ENCODE measurements at regions not wholly inside any gene's neighbourhood (a gene's known extent, or its start where the extent isn't known, plus 50 kb on each side); places are given as distances from the start of the nearest gene placed in this dataset.

DNA sequence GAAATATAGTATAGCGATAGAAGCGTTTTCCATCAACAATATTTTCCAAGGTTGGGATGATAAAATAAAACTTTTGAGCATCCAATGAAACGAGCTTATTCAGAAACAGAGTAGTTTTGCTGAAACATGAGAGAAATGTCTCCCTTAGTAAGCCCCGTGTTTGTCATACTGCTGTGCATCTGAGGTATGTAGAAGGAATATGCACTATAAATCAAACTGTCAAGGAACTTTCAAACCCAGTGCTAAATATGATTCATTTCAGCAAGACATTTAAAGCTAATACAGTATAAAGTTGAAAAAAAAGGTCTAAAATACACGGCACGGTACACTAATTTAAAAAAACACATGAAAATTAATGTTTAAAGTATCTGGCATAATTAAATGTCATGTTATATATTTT, 546.2 kb downstream of the SLITRK5 start:
- Histone ChIP-seq H2AFZ (ENCODE audit: low read depth, low read length, poor library complexity, severe bottlenecking) (no peak overlapping the region), H3K4me3 (replicated peaks in 1 of 2; ENCODE audit: low read depth in 1 of 2, low read length in 2 of 2) (no peak overlapping the region), H4K20me1 (ENCODE audit: insufficient read depth) (no peaks in the 10 kb centered on the region), H3K27me3 (ENCODE audit: insufficient read depth, low read length) (no peaks in the 10 kb centered on the region), H3K9me2 (ENCODE audit: insufficient read depth) (no peaks in the 10 kb centered on the region), H3K4me2 (ENCODE audit: low read length) (no peak overlapping the region), H3K4me1 (ENCODE audit: control insufficient read depth in 1 of 2, insufficient read depth in 2 of 2, low read length in 2 of 2) (no peaks in the 10 kb centered on the region), H3K27ac (ENCODE audit: low read depth, low read length) (no peak overlapping the region), H3K9me3 (ENCODE audit: control insufficient read depth in 1 of 2, insufficient read depth in 1 of 2, low read depth in 1 of 2, low read length in 2 of 2) (peaks cover under 1 to 2% of the 10 kb centered on the region in 2 experiments; a peak in 1 of 4 replicates), H3K79me2 (ENCODE audit: insufficient read depth, low read length) (no peaks in the 10 kb centered on the region), H3K9ac (ENCODE audit: low read length) (no peak overlapping the region), H3K36me3 (ENCODE audit: control insufficient read depth in 1 of 2, insufficient read depth in 2 of 2, low read length in 2 of 2) (no peaks in the 10 kb centered on the region)
- ATAC-seq (no peak), DNase-seq (ENCODE audit: low read depth, low spot score) (no peak)
- ChIA-PET POLR2A (no interaction called here), RAD21 (ENCODE audit: low non-redundant PET in 1 of 2, low total read pairs in 2 of 2, uncharacterized antibody in 2 of 2, unreplicated experiment in 2 of 2) (no interaction called here), CTCF (no interaction called here)
- intact Hi-C loops (cut with micrococcal nuclease): no loop called here
- no TSS peak for BruUV-seq (replicated peaks)
- TF ChIP-seq ZFX (IDR thresholded peaks at IDR 0.05) (no peak), FOSL1 (IDR thresholded peaks at IDR 0.05; ENCODE audit: low read depth) (no peak), JUND (IDR thresholded peaks at IDR 0.05) (no peak), YY1 (IDR thresholded peaks at IDR 0.05; ENCODE audit: extremely low read depth, insufficient replicate concordance, low read depth, low read length) (no peak), CBX3 (IDR thresholded peaks at IDR 0.05; ENCODE audit: low read depth) (no peak), ELF1 (IDR thresholded peaks at IDR 0.05; ENCODE audit: borderline replicate concordance, low read depth) (no peak), RAD21 (IDR thresholded peaks at IDR 0.05; ENCODE audit: low read depth) (no peak), SRF (IDR thresholded peaks at IDR 0.05; ENCODE audit: low read depth) (no peak), EZH2phosphoT487 (IDR thresholded peaks at IDR 0.05; ENCODE audit: borderline replicate concordance) (no peak), SP1 (IDR thresholded peaks at IDR 0.05; ENCODE audit: low read depth) (no peak), EZH2 (IDR thresholded peaks at IDR 0.05) (no peak), EGR1 (IDR thresholded peaks at IDR 0.05; ENCODE audit: low read depth) (no peak), SIN3A (IDR thresholded peaks at IDR 0.05; ENCODE audit: low read depth) (no peak), ZNF274 (IDR thresholded peaks at IDR 0.05; ENCODE audit: low read depth, low read length) (no peak)
- TF ChIP-seq, protein P1, sequence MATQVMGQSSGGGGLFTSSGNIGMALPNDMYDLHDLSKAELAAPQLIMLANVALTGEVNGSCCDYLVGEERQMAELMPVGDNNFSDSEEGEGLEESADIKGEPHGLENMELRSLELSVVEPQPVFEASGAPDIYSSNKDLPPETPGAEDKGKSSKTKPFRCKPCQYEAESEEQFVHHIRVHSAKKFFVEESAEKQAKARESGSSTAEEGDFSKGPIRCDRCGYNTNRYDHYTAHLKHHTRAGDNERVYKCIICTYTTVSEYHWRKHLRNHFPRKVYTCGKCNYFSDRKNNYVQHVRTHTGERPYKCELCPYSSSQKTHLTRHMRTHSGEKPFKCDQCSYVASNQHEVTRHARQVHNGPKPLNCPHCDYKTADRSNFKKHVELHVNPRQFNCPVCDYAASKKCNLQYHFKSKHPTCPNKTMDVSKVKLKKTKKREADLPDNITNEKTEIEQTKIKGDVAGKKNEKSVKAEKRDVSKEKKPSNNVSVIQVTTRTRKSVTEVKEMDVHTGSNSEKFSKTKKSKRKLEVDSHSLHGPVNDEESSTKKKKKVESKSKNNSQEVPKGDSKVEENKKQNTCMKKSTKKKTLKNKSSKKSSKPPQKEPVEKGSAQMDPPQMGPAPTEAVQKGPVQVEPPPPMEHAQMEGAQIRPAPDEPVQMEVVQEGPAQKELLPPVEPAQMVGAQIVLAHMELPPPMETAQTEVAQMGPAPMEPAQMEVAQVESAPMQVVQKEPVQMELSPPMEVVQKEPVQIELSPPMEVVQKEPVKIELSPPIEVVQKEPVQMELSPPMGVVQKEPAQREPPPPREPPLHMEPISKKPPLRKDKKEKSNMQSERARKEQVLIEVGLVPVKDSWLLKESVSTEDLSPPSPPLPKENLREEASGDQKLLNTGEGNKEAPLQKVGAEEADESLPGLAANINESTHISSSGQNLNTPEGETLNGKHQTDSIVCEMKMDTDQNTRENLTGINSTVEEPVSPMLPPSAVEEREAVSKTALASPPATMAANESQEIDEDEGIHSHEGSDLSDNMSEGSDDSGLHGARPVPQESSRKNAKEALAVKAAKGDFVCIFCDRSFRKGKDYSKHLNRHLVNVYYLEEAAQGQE (IDR thresholded peaks at IDR 0.05; ENCODE audit: low read depth): no peak
- TF ChIP-seq, protein P2, sequence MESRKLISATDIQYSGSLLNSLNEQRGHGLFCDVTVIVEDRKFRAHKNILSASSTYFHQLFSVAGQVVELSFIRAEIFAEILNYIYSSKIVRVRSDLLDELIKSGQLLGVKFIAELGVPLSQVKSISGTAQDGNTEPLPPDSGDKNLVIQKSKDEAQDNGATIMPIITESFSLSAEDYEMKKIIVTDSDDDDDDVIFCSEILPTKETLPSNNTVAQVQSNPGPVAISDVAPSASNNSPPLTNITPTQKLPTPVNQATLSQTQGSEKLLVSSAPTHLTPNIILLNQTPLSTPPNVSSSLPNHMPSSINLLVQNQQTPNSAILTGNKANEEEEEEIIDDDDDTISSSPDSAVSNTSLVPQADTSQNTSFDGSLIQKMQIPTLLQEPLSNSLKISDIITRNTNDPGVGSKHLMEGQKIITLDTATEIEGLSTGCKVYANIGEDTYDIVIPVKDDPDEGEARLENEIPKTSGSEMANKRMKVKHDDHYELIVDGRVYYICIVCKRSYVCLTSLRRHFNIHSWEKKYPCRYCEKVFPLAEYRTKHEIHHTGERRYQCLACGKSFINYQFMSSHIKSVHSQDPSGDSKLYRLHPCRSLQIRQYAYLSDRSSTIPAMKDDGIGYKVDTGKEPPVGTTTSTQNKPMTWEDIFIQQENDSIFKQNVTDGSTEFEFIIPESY (IDR thresholded peaks at IDR 0.05; ENCODE audit: extremely low read depth, insufficient replicate concordance, low read length): no peak

Measured in HCT116 (cell line).